PC-3 (cell line): ENCODE measurements at regions not wholly inside any gene's neighbourhood (a gene's known extent, or its start where the extent isn't known, plus 50 kb on each side); places are given as distances from the start of the nearest gene placed in this dataset.

ENCODE experiments used
- ATAC-seq: fragments of 200-7000 bp; cut with Tn5 transposase; 2 replicates; pipeline ENCODE4 v1.9.1; 2020; ENCODE audit warnings: mild to moderate bottlenecking, moderate library complexity
- BruUV-seq: library from RNA; stranded (reverse); fragments of 400-500 nt; replicated peaks from 2 replicates; lab custom pipeline; 2021; lab: Mats Ljungman, UMichigan
- CTCF ChIA-PET: fragments of 300-600 bp; sonication (Branson Sonifier 250); formaldehyde crosslinking; loops from one replicate; lab custom pipeline; 2022; ENCODE audit warnings: antibody characterized with exemption; lab: Charles Lee
- POLR2A ChIA-PET: fragments of 300-600 bp; sonication (Branson Sonifier 250); formaldehyde crosslinking; loops from one replicate; lab custom pipeline; 2022; ENCODE audit warnings: antibody characterized with exemption; ENCODE audit not compliant: unreplicated experiment; lab: Charles Lee
- DNase-seq: peaks from one replicate; pipeline ENCODE4 v3.0.0-alpha.2; 2015
- H2AFZ ChIP-seq: fragments of 300-600 bp; sonication (generic); 2 replicates; pipeline ENCODE4 v1.6.0; 2016; ENCODE audit warnings: antibody characterized with exemption, low read length
- H3F3A ChIP-seq: fragments of 300-600 bp; sonication (generic); one replicate; pipeline ENCODE4 v1.6.0; 2017; ENCODE audit warnings: antibody characterized with exemption, low read length, control low read depth, mild to moderate bottlenecking; ENCODE audit not compliant: unreplicated experiment
- H3K27ac ChIP-seq: fragments of 300-600 bp; sonication (generic); 2 replicates; pipeline ENCODE4 v1.5.1; 2016; ENCODE audit warnings: mild to moderate bottlenecking, low read length
- H3K27me3 ChIP-seq: fragments of 300-600 bp; sonication (generic); 2 replicates; pipeline ENCODE4 v1.6.1; 2016; ENCODE audit warnings: low read length, mixed read lengths
- H3K36me3 ChIP-seq: fragments of 300-600 bp; sonication (generic); 2 replicates; pipeline ENCODE4 v1.6.1; 2016; ENCODE audit warnings: low read depth, mixed run types, low read length, mixed read lengths
- H3K4me1 ChIP-seq: fragments of 300-600 bp; sonication (generic); 2 replicates; pipeline ENCODE4 v1.5.1; 2016; ENCODE audit warnings: low read length; ENCODE audit not compliant: insufficient read depth
- H3K4me2 ChIP-seq: fragments of 300-600 bp; sonication (generic); 2 replicates; pipeline ENCODE4 v1.6.0; 2016; ENCODE audit warnings: low read length
- H3K4me3 ChIP-seq: fragments of 300-600 bp; sonication (generic); 2 replicates; pipeline ENCODE4 v1.5.1; 2016; ENCODE audit warnings: mild to moderate bottlenecking, low read length, mixed read lengths
- H3K79me2 ChIP-seq: fragments of 300-600 bp; sonication (generic); 2 replicates; pipeline ENCODE4 v1.6.1; 2017; ENCODE audit warnings: low read length, mixed read lengths
- H3K9ac ChIP-seq: fragments of 300-600 bp; sonication (generic); 2 replicates; pipeline ENCODE4 v1.6.0; 2016; ENCODE audit warnings: mild to moderate bottlenecking, low read length
- H3K9me2 ChIP-seq: fragments of 300-600 bp; sonication (generic); replicated peaks from 2 replicates; pipeline ENCODE4 v1.6.1; 2016; ENCODE audit warnings: mixed run types, low read length, mixed read lengths
- H3K9me3 ChIP-seq: fragments of 300-600 bp; sonication (generic); 2 replicates; pipeline ENCODE4 v1.6.1; 2016; ENCODE audit warnings: low read length, mixed read lengths
- H4K20me1 ChIP-seq: fragments of 300-600 bp; sonication (generic); 2 replicates; pipeline ENCODE4 v1.6.1; 2016; ENCODE audit warnings: low read length, mixed read lengths
- CTCF ChIP-seq: fragments of 300-600 bp; sonication (generic); conservative IDR thresholded peaks from 2 replicates; pipeline ENCODE4 v1.5.1; 2017; ENCODE audit warnings: antibody characterized with exemption, low read depth, mild to moderate bottlenecking, low read length
- EZH2 ChIP-seq: fragments of 300-600 bp; sonication (generic); IDR thresholded peaks from one replicate; pipeline ENCODE4 v1.6.1; 2017; ENCODE audit warnings: antibody characterized with exemption, mild to moderate bottlenecking, low read length; ENCODE audit not compliant: unreplicated experiment
- EZH2phosphoT487 ChIP-seq: fragments of 300-600 bp; sonication (generic); IDR thresholded peaks from 2 replicates; pipeline ENCODE4 v1.6.1; 2018; ENCODE audit warnings: mild to moderate bottlenecking, antibody characterized with exemption, low read length, borderline replicate concordance
- intact Hi-C: fragments of 100-400 bp; cut with micrococcal nuclease; formaldehyde crosslinking; loops from 2 replicates; pipeline ENCODE4 v1.9.0; 2023

DNA sequence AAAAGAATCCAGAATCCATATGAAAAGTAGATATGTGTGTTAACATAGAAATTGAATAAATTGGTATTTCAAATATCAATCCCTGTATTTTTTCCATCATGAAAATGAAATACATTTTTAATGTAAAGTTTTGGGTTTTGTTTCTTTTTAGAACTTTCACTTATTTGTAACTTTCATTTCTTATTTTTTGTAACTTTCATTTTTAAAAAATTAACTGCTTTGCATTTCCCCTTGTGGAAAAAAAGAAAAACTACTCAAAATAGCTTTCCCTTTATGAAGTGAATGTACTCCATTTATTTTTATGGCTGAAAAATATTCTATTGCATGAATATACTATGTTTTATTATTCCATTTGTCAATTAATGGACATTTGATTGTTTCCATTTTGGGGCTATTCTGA, 75.6 kb upstream of the SMNDC1 start:
- BruUV-seq = no TSS peak
- Histone ChIP-seq H3K27ac (no peak overlapping the region), H4K20me1 (no peaks in the 10 kb centered on the region), H3K4me2 (no peak overlapping the region), H2AFZ (no peak overlapping the region), H3K4me1 (no peaks in the 10 kb centered on the region), H3K27me3 (no peaks in the 10 kb centered on the region), H3F3A (no peaks in the 10 kb centered on the region), H3K9ac (no peak overlapping the region), H3K79me2 (no peaks in the 10 kb centered on the region), H3K9me2 (no peaks in the 10 kb centered on the region), H3K4me3 (no peak overlapping the region), H3K36me3 (no peaks in the 10 kb centered on the region), H3K9me3 (no peaks in the 10 kb centered on the region)
- DNase-seq (no peak), ATAC-seq (no peak)
- POLR2A ChIA-PET = no interaction called here
- intact Hi-C loops = no loop called here
- TF ChIP-seq CTCF (no peak), EZH2 (no peak)
- CTCF ChIA-PET = no interaction called here

DNA sequence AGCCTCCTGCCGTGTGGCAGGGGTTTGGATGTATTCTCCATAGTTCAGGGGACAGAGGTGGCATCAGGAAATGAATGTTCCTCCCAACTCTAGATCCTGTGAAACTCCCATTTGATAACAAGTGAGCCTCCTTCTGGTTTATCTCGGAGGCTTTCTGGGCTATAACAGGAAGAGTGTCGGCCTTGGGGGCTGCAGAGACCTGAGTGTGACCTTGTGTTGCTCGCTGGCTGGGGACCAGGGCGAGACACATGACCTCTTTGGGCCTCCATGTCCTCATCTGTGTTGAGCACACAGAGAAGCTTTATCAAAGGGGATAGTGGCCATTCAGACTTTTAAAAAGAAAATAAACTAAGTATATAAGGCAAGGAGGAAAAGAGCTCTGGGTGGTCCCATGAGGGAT, 78.0 kb upstream of the SMNDC1 start:
- TF ChIP-seq EZH2 (no peak), EZH2phosphoT487 (no peak), CTCF (no peak)
- Histone ChIP-seq H3K27ac (no peak overlapping the region), H2AFZ (no peak overlapping the region), H3K9me3 (no peaks in the 10 kb centered on the region), H4K20me1 (no peaks in the 10 kb centered on the region), H3F3A (no peaks in the 10 kb centered on the region), H3K4me2 (no peak overlapping the region), H3K4me1 (no peaks in the 10 kb centered on the region), H3K4me3 (no peak overlapping the region), H3K27me3 (no peaks in the 10 kb centered on the region), H3K9ac (no peak overlapping the region), H3K79me2 (no peaks in the 10 kb centered on the region), H3K36me3 (no peaks in the 10 kb centered on the region), H3K9me2 (no peaks in the 10 kb centered on the region)
- no TSS peak for BruUV-seq
- DNase-seq (no peak), ATAC-seq (no peak)
- intact Hi-C loops = no loop called here
- ChIA-PET POLR2A (no interaction called here), CTCF (no interaction called here)

GRCh38 chr10:110387617-110387982, 82.9 kb upstream of the SMNDC1 start:
- Histone ChIP-seq H2AFZ (no peak overlapping the region), H3K4me2 (no peak overlapping the region), H3K9ac (no peak overlapping the region), H3K9me2 (no peaks in the 10 kb centered on the region), H3F3A (no peaks in the 10 kb centered on the region), H3K4me3 (no peak overlapping the region), H3K4me1 (no peaks in the 10 kb centered on the region), H3K9me3 (no peaks in the 10 kb centered on the region), H4K20me1 (no peaks in the 10 kb centered on the region), H3K27ac (no peak overlapping the region), H3K27me3 (no peaks in the 10 kb centered on the region), H3K36me3 (no peaks in the 10 kb centered on the region), H3K79me2 (no peaks in the 10 kb centered on the region)
- BruUV-seq = no TSS peak
- TF ChIP-seq EZH2phosphoT487 = no peak
- no peak for TF ChIP-seq CTCF
- TF ChIP-seq EZH2 = no peak
- no peak for ATAC-seq
- no peak for DNase-seq
- ChIA-PET CTCF (no interaction called here), POLR2A (no interaction called here)
- intact Hi-C loops = no loop called here
